GM23338 (cell line): ENCODE measurements at regions not wholly inside any gene's neighbourhood (a gene's known extent, or its start where the extent isn't known, plus 50 kb on each side); places are given as distances from the start of the nearest gene placed in this dataset.

Experiments used
- CREB1 ChIP-seq: fragments of 250-450 bp; sonication (Bioruptor Pico); IDR thresholded peaks from 2 replicates; pipeline ENCODE4 v1.5.0; 2020; ENCODE audit warnings: low read depth, mild to moderate bottlenecking, moderate library complexity
- CTCF ChIP-seq, 2 experiments: fragments of 200-600 bp in 1 of 2; sonication (generic) in 1 of 2; conservative IDR thresholded peaks; 2 replicates each; pipeline versions ENCODE4 v1.5.1 to v1.6.1; 2016 to 2017; ENCODE audit warnings: antibody characterized with exemption in 2 of 2, low read depth in 2 of 2, mild to moderate bottlenecking in 2 of 2, moderate library complexity in 1 of 2
- EZH2 ChIP-seq: fragments of 200-600 bp; sonication (generic); IDR thresholded peaks from one replicate; pipeline ENCODE4 v1.8.0; 2017; ENCODE audit warnings: antibody characterized with exemption, mild to moderate bottlenecking, low read depth; ENCODE audit not compliant: unreplicated experiment
- EZH2phosphoT487 ChIP-seq: fragments of 200-600 bp; sonication (generic); IDR thresholded peaks from one replicate; pipeline ENCODE4 v1.8.1; 2018; ENCODE audit warnings: antibody characterized with exemption; ENCODE audit not compliant: unreplicated experiment
- JUNB ChIP-seq: IDR thresholded peaks from one replicate; pipeline ENCODE4 v1.6.1; 2016; ENCODE audit warnings: antibody characterized with exemption; ENCODE audit not compliant: unreplicated experiment
- NANOG ChIP-seq: IDR thresholded peaks from 2 replicates; pipeline ENCODE4 v1.6.1; 2016; ENCODE audit warnings: antibody characterized with exemption, borderline replicate concordance
- POLR2AphosphoS5 ChIP-seq: IDR thresholded peaks from 2 replicates; pipeline ENCODE4 v1.6.1; 2016; ENCODE audit warnings: antibody characterized with exemption, low read depth
- REST ChIP-seq: IDR thresholded peaks from one replicate; pipeline ENCODE4 v1.6.1; 2018; ENCODE audit warnings: antibody characterized with exemption; ENCODE audit not compliant: unreplicated experiment
- ZNF114 ChIP-seq: fragments of 250-450 bp; sonication (Bioruptor Pico); IDR thresholded peaks from 2 replicates; pipeline ENCODE4 v1.5.0; 2020; ENCODE audit warnings: mild to moderate bottlenecking, moderate library complexity
- TF ChIP-seq, protein P1 (sequence below): IDR thresholded peaks from 2 replicates; pipeline ENCODE4 v1.6.1; 2016; ENCODE audit warnings: antibody characterized with exemption

GRCh38 chrX:45368705-45369104, 168.0 kb upstream of the DIPK2B start:
- TF ChIP-seq REST (no peak), NANOG (no peak), CTCF (conservative IDR thresholded peaks at IDR 0.05; ENCODE audit: low read depth in 2 of 2) (no peak), CREB1 (CRISPR knock-in tag) (no peak), POLR2AphosphoS5 (no peak), EZH2phosphoT487 (no peak), EZH2 (no peak), ZNF114 (CRISPR knock-in tag) (no peak), JUNB (no peak)
- TF ChIP-seq, protein P1, sequence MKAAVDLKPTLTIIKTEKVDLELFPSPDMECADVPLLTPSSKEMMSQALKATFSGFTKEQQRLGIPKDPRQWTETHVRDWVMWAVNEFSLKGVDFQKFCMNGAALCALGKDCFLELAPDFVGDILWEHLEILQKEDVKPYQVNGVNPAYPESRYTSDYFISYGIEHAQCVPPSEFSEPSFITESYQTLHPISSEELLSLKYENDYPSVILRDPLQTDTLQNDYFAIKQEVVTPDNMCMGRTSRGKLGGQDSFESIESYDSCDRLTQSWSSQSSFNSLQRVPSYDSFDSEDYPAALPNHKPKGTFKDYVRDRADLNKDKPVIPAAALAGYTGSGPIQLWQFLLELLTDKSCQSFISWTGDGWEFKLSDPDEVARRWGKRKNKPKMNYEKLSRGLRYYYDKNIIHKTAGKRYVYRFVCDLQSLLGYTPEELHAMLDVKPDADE = no peak
